Epithelial cell of esophagus (primary cell): ENCODE measurements at regions not wholly inside any gene's neighbourhood (a gene's known extent, or its start where the extent isn't known, plus 50 kb on each side); places are given as distances from the start of the nearest gene placed in this dataset.

ENCODE experiments used
- DNase-seq: peaks from one replicate; pipeline ENCODE4 v3.0.0; 2010; ENCODE audit warnings: low read depth
- H3K4me3 ChIP-seq: 2 replicates; pipeline ENCODE4 v1.5.1; 2011; ENCODE audit warnings: mild to moderate bottlenecking, low read length, control low read depth
- CTCF ChIP-seq: IDR thresholded peaks from 2 replicates; pipeline ENCODE4 v1.5.1; 2011; ENCODE audit warnings: low read depth, mild to moderate bottlenecking, low read length, control low read depth, inconsistent platforms; ENCODE audit not compliant: insufficient read depth; ENCODE audit errors: missing control alignments

- DNase-seq, result no peak
- no peak for TF ChIP-seq CTCF
- H3K4me3 ChIP-seq, result no peak overlapping the region
These were observed 136.6 kb downstream of the PIK3R1 start for GRCh38 chr5:68352166-68352565.

- TF ChIP-seq CTCF, result no peak
- H3K4me3 ChIP-seq, result no peak overlapping the region
- DNase-seq, result no peak
These were observed 138.0 kb downstream of the PIK3R1 start for GRCh38 chr5:68353605-68354004.

DNA sequence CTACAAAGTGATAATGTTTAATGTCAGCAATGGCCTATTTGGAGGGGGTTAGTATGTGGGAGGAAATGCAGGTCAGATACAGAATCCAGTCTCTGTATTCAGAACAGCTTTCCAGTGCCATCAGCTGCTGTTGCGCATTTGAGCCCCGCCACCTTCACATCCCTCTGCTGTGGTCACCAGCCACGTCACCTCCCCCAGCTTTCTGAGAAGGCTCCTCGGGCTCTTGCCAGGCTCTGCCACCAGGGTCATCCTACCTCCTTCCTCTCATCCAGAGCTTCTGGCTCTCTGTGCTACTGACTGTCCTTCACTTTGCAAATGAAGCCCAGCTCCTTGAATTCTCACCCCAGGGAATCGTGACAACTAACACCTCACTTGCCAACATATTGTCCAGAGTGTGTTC lies 138.8 kb downstream of the PIK3R1 start:
- H3K4me3 ChIP-seq, result no peak overlapping the region
- no peak for TF ChIP-seq CTCF
- DNase-seq, result no peak

DNA sequence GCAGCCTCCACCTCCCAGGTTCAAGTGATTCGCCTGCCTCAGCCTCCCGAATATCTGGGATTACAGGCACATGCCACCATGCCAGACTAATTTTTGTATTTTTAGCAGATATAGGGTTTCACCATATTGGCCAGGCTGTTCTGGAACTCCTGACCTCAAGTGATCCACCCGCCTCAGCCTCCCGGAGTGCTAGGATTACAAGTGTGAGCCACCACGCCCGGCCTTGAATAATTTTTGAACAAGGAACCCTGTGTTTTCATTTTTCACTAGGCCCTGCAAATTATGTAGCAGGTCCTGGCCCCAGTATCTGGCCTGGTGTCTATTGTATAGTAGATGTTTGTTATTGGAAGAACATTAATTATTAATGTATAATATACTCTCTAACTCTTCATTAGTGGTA lies 140.7 kb downstream of the PIK3R1 start:
- no peak for TF ChIP-seq CTCF
- H3K4me3 ChIP-seq, result no peak overlapping the region
- DNase-seq, result no peak

GRCh38 chr5:68356623-68357022 lies 141.1 kb downstream of the PIK3R1 start:
- H3K4me3 ChIP-seq, result no peak overlapping the region
- no peak for DNase-seq
- TF ChIP-seq CTCF, result no peak

DNA sequence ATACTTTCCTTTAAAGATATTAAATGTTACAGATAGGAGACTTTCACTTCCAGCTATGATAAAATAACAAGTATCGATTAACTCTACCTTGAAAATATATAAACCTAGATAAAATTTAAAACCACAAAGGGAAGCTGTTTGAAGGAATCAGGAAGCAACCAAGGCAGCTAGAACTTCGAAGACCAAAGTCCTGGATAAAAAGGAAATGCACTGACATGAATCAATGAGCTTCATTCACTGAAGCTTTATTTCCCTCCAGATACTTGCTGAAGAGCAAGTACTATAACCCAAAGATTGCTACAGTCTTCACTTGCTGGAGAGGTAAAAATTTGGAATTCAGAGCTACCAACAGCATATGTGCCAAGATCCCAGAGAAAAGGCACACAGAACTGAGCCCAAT lies 144.1 kb downstream of the PIK3R1 start:
- no peak for TF ChIP-seq CTCF
- DNase-seq, result no peak
- no peak overlapping the region for H3K4me3 ChIP-seq

DNA sequence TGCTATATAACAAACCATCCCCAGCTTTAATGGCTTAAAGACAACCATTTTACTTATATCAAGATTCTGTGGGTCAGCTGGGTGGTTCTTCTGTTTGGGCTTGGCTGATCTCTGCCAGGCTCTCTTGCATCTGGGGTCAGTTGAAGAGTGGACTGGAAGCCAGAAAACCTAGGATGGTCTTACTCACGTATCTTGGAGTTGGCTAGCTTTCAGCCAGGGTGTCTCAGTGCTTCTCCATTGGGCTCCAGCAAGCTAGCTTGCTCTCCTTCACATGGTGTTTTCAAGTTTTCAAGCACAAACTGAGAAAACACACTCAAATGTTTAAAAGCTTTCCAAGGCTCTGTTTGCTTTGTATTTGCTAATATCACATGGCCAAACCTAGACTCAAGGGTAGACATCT lies 146.8 kb downstream of the PIK3R1 start:
- TF ChIP-seq CTCF, result no peak
- DNase-seq, result no peak
- no peak overlapping the region for H3K4me3 ChIP-seq
